ENCODE measurements at regions not wholly inside any gene's neighbourhood (a gene's known extent, or its start where the extent isn't known, plus 50 kb on each side); places are given as distances from the start of the nearest gene placed in this dataset.

DNA sequence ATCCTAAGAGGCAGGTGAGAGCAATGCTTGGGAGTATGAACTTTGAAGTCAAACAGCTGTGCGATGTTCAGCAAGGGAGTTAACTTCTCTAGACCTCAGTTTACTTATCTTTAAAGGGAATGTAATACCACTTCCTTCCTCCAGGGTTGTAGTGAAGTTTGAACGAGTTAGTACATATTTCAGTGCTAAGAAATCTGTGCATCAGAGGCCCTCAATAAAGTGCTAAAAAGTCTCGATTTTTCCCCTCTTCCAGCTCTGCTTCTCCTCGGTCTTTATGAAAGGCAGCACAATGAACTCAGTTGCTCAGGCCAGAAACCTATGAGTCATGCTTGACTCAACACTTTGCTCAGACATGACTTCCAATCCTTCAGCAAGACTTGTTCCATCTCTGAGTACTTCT, 418.9 kb downstream of the MDFIC start:
- H3K4me1 ChIP-seq (ENCODE audit: control insufficient read depth, low read length): no peaks in the 10 kb centered on the region
- no peaks in the 10 kb centered on the region for H3K79me2 ChIP-seq (ENCODE audit: control insufficient read depth, low read length)
- H3K9me3 ChIP-seq (ENCODE audit: control insufficient read depth, insufficient read depth, low read length): no peaks in the 10 kb centered on the region
- no peak overlapping the region for H3K27ac ChIP-seq (ENCODE audit: low read depth, low read length)
- no peaks in the 10 kb centered on the region for H3F3A ChIP-seq (ENCODE audit: control insufficient read depth, insufficient read depth)
- TF ChIP-seq, protein P1, sequence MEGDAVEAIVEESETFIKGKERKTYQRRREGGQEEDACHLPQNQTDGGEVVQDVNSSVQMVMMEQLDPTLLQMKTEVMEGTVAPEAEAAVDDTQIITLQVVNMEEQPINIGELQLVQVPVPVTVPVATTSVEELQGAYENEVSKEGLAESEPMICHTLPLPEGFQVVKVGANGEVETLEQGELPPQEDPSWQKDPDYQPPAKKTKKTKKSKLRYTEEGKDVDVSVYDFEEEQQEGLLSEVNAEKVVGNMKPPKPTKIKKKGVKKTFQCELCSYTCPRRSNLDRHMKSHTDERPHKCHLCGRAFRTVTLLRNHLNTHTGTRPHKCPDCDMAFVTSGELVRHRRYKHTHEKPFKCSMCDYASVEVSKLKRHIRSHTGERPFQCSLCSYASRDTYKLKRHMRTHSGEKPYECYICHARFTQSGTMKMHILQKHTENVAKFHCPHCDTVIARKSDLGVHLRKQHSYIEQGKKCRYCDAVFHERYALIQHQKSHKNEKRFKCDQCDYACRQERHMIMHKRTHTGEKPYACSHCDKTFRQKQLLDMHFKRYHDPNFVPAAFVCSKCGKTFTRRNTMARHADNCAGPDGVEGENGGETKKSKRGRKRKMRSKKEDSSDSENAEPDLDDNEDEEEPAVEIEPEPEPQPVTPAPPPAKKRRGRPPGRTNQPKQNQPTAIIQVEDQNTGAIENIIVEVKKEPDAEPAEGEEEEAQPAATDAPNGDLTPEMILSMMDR (IDR thresholded peaks at IDR 0.05; ENCODE audit: low read depth, low read length, poor library complexity, severe bottlenecking): peak; percentile 58
- no peak for TF ChIP-seq EZH2phosphoT487 (IDR thresholded peaks at IDR 0.05; ENCODE audit: borderline replicate concordance, low read length)
- no peaks in the 10 kb centered on the region for H3K36me3 ChIP-seq (ENCODE audit: control insufficient read depth, low read length)
- no peaks in the 10 kb centered on the region for H4K20me1 ChIP-seq (ENCODE audit: control insufficient read depth, insufficient read depth, low read depth, low read length)
- H3K9me2 ChIP-seq (replicated peaks; ENCODE audit: control insufficient read depth, low read length): no peaks in the 10 kb centered on the region
- H3K27me3 ChIP-seq (ENCODE audit: control insufficient read depth, low read length): no peaks in the 10 kb centered on the region
- no peak overlapping the region for H3K4me2 ChIP-seq (ENCODE audit: low read length)
- H3K4me3 ChIP-seq (ENCODE audit: low read length): no peak overlapping the region

DNA sequence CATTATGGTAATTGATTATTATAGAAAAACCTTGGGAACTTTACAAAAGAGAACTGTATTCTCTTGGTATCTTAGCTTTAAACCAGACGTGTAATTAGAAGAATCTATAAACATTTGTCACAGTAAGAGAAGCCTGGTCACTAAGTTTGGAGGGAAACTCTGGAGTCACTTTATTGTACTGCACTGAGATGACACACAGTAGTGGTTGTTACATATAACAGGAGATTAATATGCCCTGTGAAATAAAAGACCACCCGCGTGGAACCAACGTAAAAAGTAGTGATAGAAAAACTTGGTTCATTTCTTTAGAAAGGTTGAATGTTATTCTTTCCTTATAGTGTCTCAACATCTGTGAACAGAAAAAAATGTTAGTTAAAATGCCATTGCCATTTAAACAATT, 416.1 kb downstream of the MDFIC start:
- no peaks in the 10 kb centered on the region for H3K27me3 ChIP-seq (ENCODE audit: control insufficient read depth, low read length)
- H3K9me3 ChIP-seq (ENCODE audit: control insufficient read depth, insufficient read depth, low read length): no peaks in the 10 kb centered on the region
- H3K4me1 ChIP-seq (ENCODE audit: control insufficient read depth, low read length): no peaks in the 10 kb centered on the region
- no peak overlapping the region for H3K27ac ChIP-seq (ENCODE audit: low read depth, low read length)
- TF ChIP-seq, protein P1 (IDR thresholded peaks at IDR 0.05; ENCODE audit: low read depth, low read length, poor library complexity, severe bottlenecking): no peak
- TF ChIP-seq EZH2phosphoT487 (IDR thresholded peaks at IDR 0.05; ENCODE audit: borderline replicate concordance, low read length): no peak
- no peak overlapping the region for H3K4me3 ChIP-seq (ENCODE audit: low read length)
- no peaks in the 10 kb centered on the region for H3K36me3 ChIP-seq (ENCODE audit: control insufficient read depth, low read length)
- no peaks in the 10 kb centered on the region for H4K20me1 ChIP-seq (ENCODE audit: control insufficient read depth, insufficient read depth, low read depth, low read length)
- H3F3A ChIP-seq (ENCODE audit: control insufficient read depth, insufficient read depth): no peaks in the 10 kb centered on the region
- no peak overlapping the region for H3K4me2 ChIP-seq (ENCODE audit: low read length)
- no peaks in the 10 kb centered on the region for H3K79me2 ChIP-seq (ENCODE audit: control insufficient read depth, low read length)
- H3K9me2 ChIP-seq (replicated peaks; ENCODE audit: control insufficient read depth, low read length): no peaks in the 10 kb centered on the region

DNA sequence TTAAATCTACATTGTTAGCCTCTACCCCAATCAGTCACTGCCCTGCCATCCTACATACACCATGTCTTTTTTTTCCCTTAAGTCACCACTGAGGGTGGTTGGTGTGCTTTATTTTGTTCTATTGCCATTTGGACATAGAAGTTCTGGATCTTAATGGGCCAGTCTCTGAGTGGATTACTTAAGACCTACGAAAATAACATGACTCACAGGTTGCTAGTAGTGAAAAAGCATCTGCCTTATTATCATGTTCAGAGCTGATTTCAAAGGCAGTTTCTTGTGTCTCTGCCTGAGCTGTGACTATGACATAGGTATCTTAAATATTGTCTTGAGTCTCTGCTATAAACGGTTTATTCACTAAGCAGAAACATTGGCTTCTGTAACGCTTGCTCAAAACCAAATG, 410.8 kb downstream of the MDFIC start:
- Histone ChIP-seq H3K36me3 (ENCODE audit: control insufficient read depth, low read length) (no peaks in the 10 kb centered on the region), H3K4me2 (ENCODE audit: low read length) (no peak overlapping the region), H3K9me3 (ENCODE audit: control insufficient read depth, insufficient read depth, low read length) (no peaks in the 10 kb centered on the region), H4K20me1 (ENCODE audit: control insufficient read depth, insufficient read depth, low read depth, low read length) (no peaks in the 10 kb centered on the region), H3F3A (ENCODE audit: control insufficient read depth, insufficient read depth) (no peaks in the 10 kb centered on the region), H3K27me3 (ENCODE audit: control insufficient read depth, low read length) (no peaks in the 10 kb centered on the region), H3K79me2 (ENCODE audit: control insufficient read depth, low read length) (no peaks in the 10 kb centered on the region), H3K9me2 (replicated peaks; ENCODE audit: control insufficient read depth, low read length) (no peaks in the 10 kb centered on the region), H3K4me1 (ENCODE audit: control insufficient read depth, low read length) (no peaks in the 10 kb centered on the region), H3K27ac (ENCODE audit: low read depth, low read length) (no peak overlapping the region), H3K4me3 (ENCODE audit: low read length) (no peak overlapping the region)
- TF ChIP-seq EZH2phosphoT487 (IDR thresholded peaks at IDR 0.05; ENCODE audit: borderline replicate concordance, low read length): no peak
- TF ChIP-seq, protein P1 (IDR thresholded peaks at IDR 0.05; ENCODE audit: low read depth, low read length, poor library complexity, severe bottlenecking): no peak

DNA sequence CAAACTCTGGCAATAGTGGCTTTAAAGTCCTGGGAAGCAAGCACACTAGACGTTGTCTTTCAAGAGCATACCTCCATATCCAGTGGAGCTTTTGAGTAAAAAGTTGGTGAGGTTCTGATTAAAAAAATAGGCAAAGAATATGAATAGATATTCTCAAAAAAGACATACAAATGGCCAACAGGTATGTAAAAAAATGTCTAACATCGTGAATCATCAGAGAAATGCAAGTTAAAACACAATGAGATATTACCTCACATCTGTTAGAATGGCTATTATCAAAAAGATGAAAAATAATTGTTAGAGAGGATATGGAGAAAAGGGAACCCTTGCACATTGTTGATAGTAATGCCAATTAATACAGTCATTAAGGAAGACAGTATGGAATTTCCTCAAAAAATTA, 407.1 kb downstream of the MDFIC start:
- TF ChIP-seq EZH2phosphoT487 (IDR thresholded peaks at IDR 0.05; ENCODE audit: borderline replicate concordance, low read length): no peak
- TF ChIP-seq, protein P1 (IDR thresholded peaks at IDR 0.05; ENCODE audit: low read depth, low read length, poor library complexity, severe bottlenecking): no peak

More for the DNA sequence above, 407.1 kb downstream of the MDFIC start:
- Histone ChIP-seq H3F3A (ENCODE audit: control insufficient read depth, insufficient read depth) (no peaks in the 10 kb centered on the region), H3K4me2 (ENCODE audit: low read length) (no peak overlapping the region), H3K27me3 (ENCODE audit: control insufficient read depth, low read length) (no peaks in the 10 kb centered on the region), H3K4me3 (ENCODE audit: low read length) (no peak overlapping the region), H3K9me2 (replicated peaks; ENCODE audit: control insufficient read depth, low read length) (no peaks in the 10 kb centered on the region; the same call in 1 of the 2 replicates), H3K9me3 (ENCODE audit: control insufficient read depth, insufficient read depth, low read length) (no peaks in the 10 kb centered on the region), H3K27ac (ENCODE audit: low read depth, low read length) (no peak overlapping the region), H3K36me3 (ENCODE audit: control insufficient read depth, low read length) (no peaks in the 10 kb centered on the region), H4K20me1 (ENCODE audit: control insufficient read depth, insufficient read depth, low read depth, low read length) (no peaks in the 10 kb centered on the region), H3K4me1 (ENCODE audit: control insufficient read depth, low read length) (no peaks in the 10 kb centered on the region), H3K79me2 (ENCODE audit: control insufficient read depth, low read length) (no peaks in the 10 kb centered on the region)
